Endothelial cell of umbilical vein (primary cell): ENCODE measurements at regions not wholly inside any gene's neighbourhood (a gene's known extent, or its start where the extent isn't known, plus 50 kb on each side); places are given as distances from the start of the nearest gene placed in this dataset.

Experiments
- BruUV-seq: library from RNA; stranded (reverse); fragments of 400-500 nt; replicated peaks from 2 replicates; lab custom pipeline; 2021; lab: Mats Ljungman, UMichigan
- CTCF ChIA-PET: fragments of 300-600, 350-600 bp; sonication (Branson Sonifier 250); formaldehyde crosslinking; loops from one replicate; lab custom pipeline; 2021; ENCODE audit warnings: antibody characterized with exemption, inconsistent platforms; lab: Charles Lee
- POLR2A ChIA-PET: fragments of 300-600, 350-600 bp; sonication (Branson Sonifier 250); formaldehyde crosslinking; loops from one replicate; lab custom pipeline; 2021; ENCODE audit warnings: antibody characterized with exemption, inconsistent platforms; lab: Charles Lee
- DNase-seq: peaks from one replicate; pipeline ENCODE4 v3.0.0-alpha.2; 2011; ENCODE audit warnings: low read depth, low spot score
- FAIRE-seq: peaks from 2 replicates; lab custom pipeline; 2011; peaks lifted over from hg19 to GRCh38; lab: Jason Lieb, UNC
- H2AFZ ChIP-seq: 2 replicates; pipeline ENCODE4 v1.6.0; 2012; ENCODE audit warnings: low read depth, low read length, control low read depth, inconsistent platforms
- H3K27ac ChIP-seq: 2 replicates; pipeline ENCODE4 v1.5.1; 2011; ENCODE audit warnings: low read depth, mild to moderate bottlenecking, control low read depth, low read length, moderate library complexity; ENCODE audit not compliant: insufficient read depth
- H3K27me3 ChIP-seq, 2 experiments: 2 replicates each; pipeline versions ENCODE4 v1.6.0 to v1.6.1; 2011; ENCODE audit warnings: low read length in 2 of 2, mixed read lengths in 1 of 2; ENCODE audit not compliant: control insufficient read depth in 2 of 2, insufficient read depth in 2 of 2
- H3K36me3 ChIP-seq, 2 experiments: 2 replicates in 1 of 2; 3 replicates in 1 of 2; pipeline ENCODE4 v1.5.1; 2011; ENCODE audit warnings: low read length in 2 of 2, mild to moderate bottlenecking in 1 of 2, moderate library complexity in 1 of 2; ENCODE audit not compliant: control insufficient read depth in 2 of 2, insufficient read depth in 2 of 2; ENCODE audit errors: extremely low read depth in 1 of 2
- H3K4me1 ChIP-seq: 3 replicates; pipeline ENCODE4 v1.5.1; 2011; ENCODE audit warnings: mild to moderate bottlenecking, low read length; ENCODE audit not compliant: control insufficient read depth, insufficient read depth; ENCODE audit errors: extremely low read depth
- H3K4me2 ChIP-seq: 2 replicates; pipeline ENCODE4 v1.6.1; 2011; ENCODE audit warnings: low read length, control low read depth, mixed read lengths; ENCODE audit not compliant: insufficient read depth
- H3K4me3 ChIP-seq, 3 experiments: fragments of 200-600 bp in 1 of 3; sonication (generic), shearing (Covaris generic) in 1 of 3; replicated peaks in 1 of 3; 2 replicates each; pipeline ENCODE4 v1.5.1; 2011 to 2016; ENCODE audit warnings: control low read depth in 3 of 3, low read length in 3 of 3, mild to moderate bottlenecking in 2 of 3, inconsistent platforms in 1 of 3, low read depth in 1 of 3, moderate library complexity in 1 of 3; ENCODE audit not compliant: insufficient read depth in 1 of 3
- H3K79me2 ChIP-seq: 2 replicates; pipeline ENCODE4 v1.6.0; 2012; ENCODE audit warnings: low read length, inconsistent platforms; ENCODE audit not compliant: control insufficient read depth, insufficient read depth
- H3K9ac ChIP-seq: replicated peaks from 2 replicates; pipeline ENCODE3; 2011; ENCODE audit warnings: low read length, control low read depth; ENCODE audit not compliant: insufficient read depth; ENCODE audit errors: extremely low read depth
- H3K9me1 ChIP-seq: replicated peaks from 3 replicates; pipeline ENCODE4 v1.6.0; 2011; ENCODE audit warnings: mild to moderate bottlenecking, low read length; ENCODE audit not compliant: control insufficient read depth, insufficient read depth; ENCODE audit errors: extremely low read depth
- H3K9me3 ChIP-seq: replicated peaks from 2 replicates; pipeline ENCODE4 v1.5.1; 2012; ENCODE audit warnings: low read length, inconsistent platforms; ENCODE audit not compliant: control insufficient read depth, insufficient read depth
- H4K20me1 ChIP-seq: replicated peaks from 2 replicates; pipeline ENCODE3; 2011; ENCODE audit warnings: mild to moderate bottlenecking, low read length; ENCODE audit not compliant: control insufficient read depth, insufficient read depth; ENCODE audit errors: extremely low read depth
- CTCF ChIP-seq, 2 donors: IDR thresholded peaks; 1 replicate in 1 of 2; 2 replicates in 1 of 2; pipeline ENCODE4 v1.5.1; 2011; ENCODE audit warnings: low read length in 2 of 2, mild to moderate bottlenecking in 2 of 2, moderate library complexity in 2 of 2, control low read depth in 1 of 2, inconsistent platforms in 1 of 2, low read depth in 1 of 2; ENCODE audit not compliant: insufficient read depth in 1 of 2; ENCODE audit errors: extremely low read depth in 1 of 2
- EZH2 ChIP-seq: IDR thresholded peaks from 2 replicates; pipeline ENCODE4 v1.6.1; 2012; ENCODE audit warnings: borderline replicate concordance, low read depth, mild to moderate bottlenecking, moderate library complexity, low read length, inconsistent platforms; ENCODE audit not compliant: severe bottlenecking
- FOS ChIP-seq: IDR thresholded peaks from 2 replicates; pipeline ENCODE4 v1.6.1; 2011; ENCODE audit warnings: mild to moderate bottlenecking, low read length, moderate library complexity, borderline replicate concordance; ENCODE audit not compliant: insufficient read depth
- GATA2 ChIP-seq: IDR thresholded peaks from 2 replicates; pipeline ENCODE4 v1.7.0; 2011; ENCODE audit warnings: low read depth, mild to moderate bottlenecking, moderate library complexity, mixed read lengths, low read length; ENCODE audit not compliant: insufficient read length, insufficient read depth
- JUN ChIP-seq: IDR thresholded peaks from 2 replicates; pipeline ENCODE4 v1.6.1; 2011; ENCODE audit warnings: borderline replicate concordance, low read depth; ENCODE audit not compliant: insufficient read length, insufficient read depth
- MAX ChIP-seq: IDR thresholded peaks from 2 replicates; pipeline ENCODE4 v1.6.1; 2011; ENCODE audit not compliant: insufficient read depth, insufficient read length
- MYC ChIP-seq: IDR thresholded peaks from one replicate; pipeline ENCODE4 v1.6.1; 2011; ENCODE audit warnings: mild to moderate bottlenecking, low read depth, low read length
- POLR2A ChIP-seq: IDR thresholded peaks from 2 replicates; pipeline ENCODE4 v1.6.1; 2012; ENCODE audit warnings: low read depth, mild to moderate bottlenecking, control low read depth, low read length
- POLR2AphosphoS5 ChIP-seq: IDR thresholded peaks from 2 replicates; pipeline ENCODE4 v1.6.1; 2012; ENCODE audit warnings: low read depth, mild to moderate bottlenecking, control low read depth, low read length, moderate library complexity; ENCODE audit not compliant: insufficient read depth
- dilution Hi-C: fragments of 300-500 bp; cut with MboI; formaldehyde crosslinking; loops from one replicate; pipeline ENCODE4 v1.15.0; 2019; ENCODE audit warnings: low sequenced_read_pairs; ENCODE audit not compliant: extremely low pct_ligation_motif_present
- intact Hi-C: fragments of 100-400 bp; cut with micrococcal nuclease; formaldehyde crosslinking; loops from one replicate; pipeline ENCODE4 v1.10.0; 2022

GRCh38 chr9:16181539-16181938 lies 628.7 kb downstream of the CCDC171 start:
- H3K27ac ChIP-seq, result no peak overlapping the region
- POLR2A ChIA-PET, result no interaction called here
- dilution Hi-C loops (no loop called here), intact Hi-C loops (no loop called here)
- TF ChIP-seq MAX (no peak), MYC (no peak), GATA2 (no peak), POLR2A (no peak), POLR2AphosphoS5 (no peak), JUN (no peak), CTCF (IDR thresholded peaks at IDR 0.05; ENCODE audit: extremely low read depth in 1 of 2, insufficient read depth in 1 of 2, low read depth in 1 of 2, low read length in 2 of 2) (no peak), EZH2 (no peak), FOS (no peak)
- H3K79me2 ChIP-seq, result no peaks in the 10 kb centered on the region
- no peaks in the 10 kb centered on the region for H3K9me1 ChIP-seq
- H3K4me3 ChIP-seq, result no peak overlapping the region
- no peak for DNase-seq
- no TSS peak for BruUV-seq
- H3K4me2 ChIP-seq, result no peak overlapping the region
- no peaks in the 10 kb centered on the region for H4K20me1 ChIP-seq
- FAIRE-seq, result no peak
- H3K4me1 ChIP-seq, result no peaks in the 10 kb centered on the region
- no peaks in the 10 kb centered on the region for H3K9me3 ChIP-seq
- CTCF ChIA-PET, result no interaction called here
- H3K36me3 ChIP-seq, result no peaks in the 10 kb centered on the region
- no peaks in the 10 kb centered on the region for H3K27me3 ChIP-seq
- no peak overlapping the region for H2AFZ ChIP-seq
- H3K9ac ChIP-seq, result no peak overlapping the region
